ENCODE measurements at regions not wholly inside any gene's neighbourhood (a gene's known extent, or its start where the extent isn't known, plus 50 kb on each side); places are given as distances from the start of the nearest gene placed in this dataset.
"Not testable (repeated sequence)": the region's sequence is repeated elsewhere in the genome, so short reads cannot be mapped to it uniquely, and the experiment has no call there.

- Histone ChIP-seq H3K4me1 (no peaks in the 10 kb centered on the region), H3K36me3 (no peaks in the 10 kb centered on the region), H3K9me3 (peaks cover 0 to 5% (median 2%) of the 10 kb centered on the region in 4 donors), H3K4me3 (no peak overlapping the region), H3K27ac (no peak overlapping the region), H3K27me3 (no peaks in the 10 kb centered on the region)
- DNase-seq: no peak
- intact Hi-C loops (cut with DNase I): no loop called here
- no peak for TF ChIP-seq CTCF (IDR thresholded peaks at IDR 0.05)
- TF ChIP-seq POLR2A (IDR thresholded peaks at IDR 0.05): no peak
These were observed 76.3 kb downstream of the DRAM2 start for GRCh38 chr1:111063595-111063994.

- 55 to 60% methylated on average over 2 of the region's 2 CpGs for WGBS, 2 donors
- no peak for TF ChIP-seq EP300 (IDR thresholded peaks at IDR 0.05)
- TF ChIP-seq CTCF (IDR thresholded peaks at IDR 0.05): no peak
- TF ChIP-seq POLR2A (IDR thresholded peaks at IDR 0.05): no peak
- no peak for TF ChIP-seq POLR2AphosphoS5 (IDR thresholded peaks at IDR 0.05)
- H3K4me3 ChIP-seq: no peak overlapping the region
- no peak for DNase-seq
- intact Hi-C loops (cut with DNase I): no loop called here
- peaks cover 0 to 5% (median 0%) of the 10 kb centered on the region in 4 donors for H3K9me3 ChIP-seq
- H3K4me1 ChIP-seq: no peaks in the 10 kb centered on the region
- H3K36me3 ChIP-seq: no peaks in the 10 kb centered on the region
- no peaks in the 10 kb centered on the region for H3K27me3 ChIP-seq
- H3K27ac ChIP-seq: no peak overlapping the region
These were observed 77.3 kb downstream of the DRAM2 start for GRCh38 chr1:111062624-111063023.

- DNase-seq: no peak
- peaks cover 0 to 5% (median 0%) of the 10 kb centered on the region in 4 donors for H3K9me3 ChIP-seq
- no peaks in the 10 kb centered on the region for H3K27me3 ChIP-seq
- no peak overlapping the region for H3K27ac ChIP-seq
- intact Hi-C loops (cut with DNase I): no loop called here
- no peaks in the 10 kb centered on the region for H3K4me1 ChIP-seq
- TF ChIP-seq POLR2A (IDR thresholded peaks at IDR 0.05): no peak
- TF ChIP-seq POLR2AphosphoS5 (IDR thresholded peaks at IDR 0.05): no peak
- no peak for TF ChIP-seq EP300 (IDR thresholded peaks at IDR 0.05)
- no peak for TF ChIP-seq CTCF (IDR thresholded peaks at IDR 0.05)
- H3K36me3 ChIP-seq: no peaks in the 10 kb centered on the region
- no peak overlapping the region for H3K4me3 ChIP-seq
These were observed 77.8 kb downstream of the DRAM2 start for GRCh38 chr1:111062081-111062480.

- no peaks in the 10 kb centered on the region for H3K9me3 ChIP-seq
- no peak overlapping the region for H3K4me3 ChIP-seq
- H3K27ac ChIP-seq: no peak overlapping the region
- H3K27me3 ChIP-seq: no peaks in the 10 kb centered on the region
- no peak for DNase-seq
- intact Hi-C loops (cut with DNase I): no loop called here
- H3K4me1 ChIP-seq: no peaks in the 10 kb centered on the region
- WGBS, 2 donors: 92 to 93% methylated on average over 2 of the region's 2 CpGs
- TF ChIP-seq EP300 (IDR thresholded peaks at IDR 0.05) (no peak), POLR2AphosphoS5 (IDR thresholded peaks at IDR 0.05) (no peak), CTCF (IDR thresholded peaks at IDR 0.05) (no peak), POLR2A (IDR thresholded peaks at IDR 0.05) (no peak)
- no peaks in the 10 kb centered on the region for H3K36me3 ChIP-seq
These were observed 85.2 kb downstream of the DRAM2 start for GRCh38 chr1:111054656-111055055.

- no peaks in the 10 kb centered on the region for H3K27me3 ChIP-seq
- H3K9me3 ChIP-seq: no peaks in the 10 kb centered on the region
- no peak overlapping the region for H3K4me3 ChIP-seq
- intact Hi-C loops (cut with DNase I): no loop called here
- TF ChIP-seq EP300 (IDR thresholded peaks at IDR 0.05): no peak
- no peak for TF ChIP-seq POLR2AphosphoS5 (IDR thresholded peaks at IDR 0.05)
- no peak for TF ChIP-seq POLR2A (IDR thresholded peaks at IDR 0.05)
- no peak for TF ChIP-seq CTCF (IDR thresholded peaks at IDR 0.05)
- H3K4me1 ChIP-seq: no peaks in the 10 kb centered on the region
- H3K27ac ChIP-seq: no peak overlapping the region
- DNase-seq: no peak
- WGBS, 2 donors: 13 to 20% methylated on average over 1 of the region's 1 CpG
- no peaks in the 10 kb centered on the region for H3K36me3 ChIP-seq
These were observed 87.6 kb downstream of the DRAM2 start for GRCh38 chr1:111052246-111052645.

- intact Hi-C loops (cut with DNase I); DNase-seq; H3K27ac ChIP-seq; H3K9me3 ChIP-seq; H3K27me3 ChIP-seq; H3K4me3 ChIP-seq; H3K36me3 ChIP-seq: not testable (repeated sequence)
- peaks cover 0 to 11% (median 0%) of the 10 kb centered on the region in 4 donors for H3K4me1 ChIP-seq
- WGBS, 2 donors: 75 to 90% methylated on average over 1 of the region's 1 CpG
These were observed 84.5 kb upstream of the LRIF1 start for GRCh38 chr1:111048253-111048652.
